NT2/D1 (cell line): ENCODE measurements at regions not wholly inside any gene's neighbourhood (a gene's known extent, or its start where the extent isn't known, plus 50 kb on each side); places are given as distances from the start of the nearest gene placed in this dataset.

Experiments
- SUZ12 ChIP-seq: IDR thresholded peaks from 2 replicates; pipeline ENCODE4 v1.6.1; 2011; ENCODE audit not compliant: insufficient read length, insufficient read depth; ENCODE audit errors: extremely low read depth
- YY1 ChIP-seq: IDR thresholded peaks from 2 replicates; pipeline ENCODE4 v1.6.1; 2011; ENCODE audit not compliant: insufficient read length, insufficient read depth

GRCh38 chr3:18513091-18513490 lies 88.0 kb upstream of the SATB1 start:
- no peak for TF ChIP-seq YY1
- TF ChIP-seq SUZ12 = no peak
